HL-60 (cell line): ENCODE measurements at regions not wholly inside any gene's neighbourhood (a gene's known extent, or its start where the extent isn't known, plus 50 kb on each side); places are given as distances from the start of the nearest gene placed in this dataset.

Source experiments
- DNase-seq, 2 experiments: peaks; one replicate each; pipeline ENCODE4 v3.0.0-alpha.2; 2010 to 2020; ENCODE audit warnings: low read depth in 1 of 2, low spot score in 1 of 2
- H3K27ac ChIP-seq: fragments of 250-450 bp; sonication (Bioruptor Pico); replicated peaks from 2 replicates; pipeline ENCODE4 v1.5.1; 2020; ENCODE audit warnings: mild to moderate bottlenecking, moderate library complexity
- H3K27me3 ChIP-seq: fragments of 250-450 bp; sonication (Bioruptor Pico); 2 replicates; pipeline ENCODE4 v1.5.1; 2021; ENCODE audit warnings: mild to moderate bottlenecking, moderate library complexity; ENCODE audit not compliant: insufficient read depth, poor library complexity, severe bottlenecking
- H3K4me3 ChIP-seq: replicated peaks from 2 replicates; pipeline ENCODE4 v1.5.1; 2011; ENCODE audit warnings: mild to moderate bottlenecking, control low read depth, low read length; ENCODE audit not compliant: insufficient read depth
- GABPA ChIP-seq: IDR thresholded peaks from 2 replicates; pipeline ENCODE4 v1.6.1; 2012; ENCODE audit warnings: low read depth
- POLR2AphosphoS5 ChIP-seq: IDR thresholded peaks from 2 replicates; pipeline ENCODE4 v1.6.1; 2012; ENCODE audit warnings: low read depth
- SPI1 ChIP-seq: IDR thresholded peaks from 2 replicates; pipeline ENCODE4 v1.6.1; 2012; ENCODE audit warnings: low read depth, mild to moderate bottlenecking, borderline replicate concordance
- TF ChIP-seq, protein P1 (sequence below): IDR thresholded peaks from one replicate; pipeline ENCODE4 v1.5.1; 2011; ENCODE audit warnings: low read length, control low read depth, inconsistent platforms; ENCODE audit not compliant: insufficient read depth
- TF ChIP-seq, protein P2 (sequence below): IDR thresholded peaks from 2 replicates; pipeline ENCODE4 v1.6.1; 2012; ENCODE audit warnings: low read depth; ENCODE audit not compliant: insufficient replicate concordance

DNA sequence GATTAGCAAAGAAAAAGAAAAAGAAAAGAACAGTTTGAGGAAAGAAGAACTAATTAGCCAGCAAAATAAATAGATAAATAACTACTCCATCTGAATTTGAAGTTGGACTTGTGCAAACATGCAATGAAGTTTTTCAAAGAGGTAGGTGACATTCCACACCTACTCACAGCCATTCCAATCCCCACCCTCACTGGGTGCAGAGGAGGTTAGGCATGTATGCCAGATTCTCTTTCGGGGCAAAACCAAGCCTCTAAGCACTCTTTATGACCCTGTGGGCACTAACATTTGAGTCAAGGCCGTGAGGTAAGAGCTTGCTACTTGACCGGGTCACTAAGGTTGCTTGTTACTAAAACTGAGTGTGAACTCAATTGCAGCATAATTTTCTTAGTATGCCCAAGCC is 108.4 kb upstream of the SEMA3A start:
- DNase-seq, result no peak
- H3K27me3 ChIP-seq, result no peaks in the 10 kb centered on the region
- H3K27ac ChIP-seq, result no peak overlapping the region
- TF ChIP-seq SPI1 (no peak), GABPA (no peak), POLR2AphosphoS5 (no peak)
- TF ChIP-seq, protein P1, sequence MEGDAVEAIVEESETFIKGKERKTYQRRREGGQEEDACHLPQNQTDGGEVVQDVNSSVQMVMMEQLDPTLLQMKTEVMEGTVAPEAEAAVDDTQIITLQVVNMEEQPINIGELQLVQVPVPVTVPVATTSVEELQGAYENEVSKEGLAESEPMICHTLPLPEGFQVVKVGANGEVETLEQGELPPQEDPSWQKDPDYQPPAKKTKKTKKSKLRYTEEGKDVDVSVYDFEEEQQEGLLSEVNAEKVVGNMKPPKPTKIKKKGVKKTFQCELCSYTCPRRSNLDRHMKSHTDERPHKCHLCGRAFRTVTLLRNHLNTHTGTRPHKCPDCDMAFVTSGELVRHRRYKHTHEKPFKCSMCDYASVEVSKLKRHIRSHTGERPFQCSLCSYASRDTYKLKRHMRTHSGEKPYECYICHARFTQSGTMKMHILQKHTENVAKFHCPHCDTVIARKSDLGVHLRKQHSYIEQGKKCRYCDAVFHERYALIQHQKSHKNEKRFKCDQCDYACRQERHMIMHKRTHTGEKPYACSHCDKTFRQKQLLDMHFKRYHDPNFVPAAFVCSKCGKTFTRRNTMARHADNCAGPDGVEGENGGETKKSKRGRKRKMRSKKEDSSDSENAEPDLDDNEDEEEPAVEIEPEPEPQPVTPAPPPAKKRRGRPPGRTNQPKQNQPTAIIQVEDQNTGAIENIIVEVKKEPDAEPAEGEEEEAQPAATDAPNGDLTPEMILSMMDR, result no peak
- TF ChIP-seq, protein P2, sequence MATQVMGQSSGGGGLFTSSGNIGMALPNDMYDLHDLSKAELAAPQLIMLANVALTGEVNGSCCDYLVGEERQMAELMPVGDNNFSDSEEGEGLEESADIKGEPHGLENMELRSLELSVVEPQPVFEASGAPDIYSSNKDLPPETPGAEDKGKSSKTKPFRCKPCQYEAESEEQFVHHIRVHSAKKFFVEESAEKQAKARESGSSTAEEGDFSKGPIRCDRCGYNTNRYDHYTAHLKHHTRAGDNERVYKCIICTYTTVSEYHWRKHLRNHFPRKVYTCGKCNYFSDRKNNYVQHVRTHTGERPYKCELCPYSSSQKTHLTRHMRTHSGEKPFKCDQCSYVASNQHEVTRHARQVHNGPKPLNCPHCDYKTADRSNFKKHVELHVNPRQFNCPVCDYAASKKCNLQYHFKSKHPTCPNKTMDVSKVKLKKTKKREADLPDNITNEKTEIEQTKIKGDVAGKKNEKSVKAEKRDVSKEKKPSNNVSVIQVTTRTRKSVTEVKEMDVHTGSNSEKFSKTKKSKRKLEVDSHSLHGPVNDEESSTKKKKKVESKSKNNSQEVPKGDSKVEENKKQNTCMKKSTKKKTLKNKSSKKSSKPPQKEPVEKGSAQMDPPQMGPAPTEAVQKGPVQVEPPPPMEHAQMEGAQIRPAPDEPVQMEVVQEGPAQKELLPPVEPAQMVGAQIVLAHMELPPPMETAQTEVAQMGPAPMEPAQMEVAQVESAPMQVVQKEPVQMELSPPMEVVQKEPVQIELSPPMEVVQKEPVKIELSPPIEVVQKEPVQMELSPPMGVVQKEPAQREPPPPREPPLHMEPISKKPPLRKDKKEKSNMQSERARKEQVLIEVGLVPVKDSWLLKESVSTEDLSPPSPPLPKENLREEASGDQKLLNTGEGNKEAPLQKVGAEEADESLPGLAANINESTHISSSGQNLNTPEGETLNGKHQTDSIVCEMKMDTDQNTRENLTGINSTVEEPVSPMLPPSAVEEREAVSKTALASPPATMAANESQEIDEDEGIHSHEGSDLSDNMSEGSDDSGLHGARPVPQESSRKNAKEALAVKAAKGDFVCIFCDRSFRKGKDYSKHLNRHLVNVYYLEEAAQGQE, result no peak
- H3K4me3 ChIP-seq, result no peak overlapping the region

DNA sequence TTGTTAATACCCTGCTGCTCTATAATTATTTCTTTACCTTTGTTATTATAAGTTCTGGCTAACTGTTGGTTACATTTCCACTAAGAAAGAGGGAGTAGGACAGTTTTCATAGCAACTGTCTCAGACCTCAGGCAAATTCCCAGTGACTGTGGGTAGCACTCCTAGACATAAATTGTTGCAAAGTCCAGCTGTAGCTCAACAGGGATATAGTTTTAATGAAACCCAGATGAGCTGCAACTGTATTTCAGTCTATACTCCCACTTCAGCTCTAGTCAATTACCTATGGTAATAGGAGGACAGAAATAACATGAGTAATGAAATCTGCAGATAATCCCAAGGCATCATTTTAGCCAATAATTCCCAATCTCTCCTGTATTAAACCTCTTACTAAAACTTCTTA is 103.0 kb upstream of the SEMA3A start:
- Histone ChIP-seq H3K27ac (no peak overlapping the region), H3K4me3 (no peak overlapping the region), H3K27me3 (no peaks in the 10 kb centered on the region)
- DNase-seq, result no peak
- TF ChIP-seq GABPA (no peak), POLR2AphosphoS5 (no peak), SPI1 (no peak)
- TF ChIP-seq, protein P1, result no peak
- TF ChIP-seq, protein P2, result no peak

DNA sequence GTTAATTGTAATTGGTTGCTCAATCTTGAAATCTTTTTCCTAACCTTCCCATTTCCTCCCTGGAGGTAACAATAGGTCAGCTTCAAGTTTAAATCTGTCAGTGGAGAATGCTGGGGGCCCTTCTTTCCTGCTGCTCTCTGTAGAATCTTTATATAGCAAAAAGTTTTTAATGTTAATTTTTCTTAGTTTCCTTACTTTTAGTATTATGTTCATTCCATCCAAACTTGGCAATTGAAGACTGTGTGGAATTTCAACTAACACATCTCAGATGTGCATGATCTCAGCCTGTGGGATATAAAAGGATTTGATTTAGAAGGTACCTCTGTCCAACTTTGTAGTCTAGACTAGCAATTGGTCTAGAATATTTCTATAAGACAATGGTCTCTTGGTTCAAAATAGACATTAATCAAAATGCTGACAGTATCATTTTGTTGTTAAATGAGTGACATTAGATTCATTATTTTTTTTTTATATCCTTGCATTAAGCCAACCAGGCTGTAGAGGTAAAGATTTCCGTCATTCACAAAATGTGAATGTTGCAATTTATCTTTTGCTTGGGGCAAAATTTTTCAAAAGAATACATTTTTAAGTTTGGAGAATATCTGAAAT is 100.4 kb upstream of the SEMA3A start:
- H3K27me3 ChIP-seq, result no peaks in the 10 kb centered on the region
- TF ChIP-seq, protein P2, result no peak
- TF ChIP-seq POLR2AphosphoS5, result no peak
- TF ChIP-seq GABPA, result no peak
- TF ChIP-seq, protein P1, result no peak
- no peak for TF ChIP-seq SPI1
- H3K27ac ChIP-seq, result no peak overlapping the region
- no peak overlapping the region for H3K4me3 ChIP-seq
- DNase-seq, result no peak
